H1 (cell line): ENCODE measurements at regions not wholly inside any gene's neighbourhood (a gene's known extent, or its start where the extent isn't known, plus 50 kb on each side); places are given as distances from the start of the nearest gene placed in this dataset.

ENCODE experiments used
- CTCF ChIA-PET: fragments of 300-600 bp; sonication (Branson Sonifier 250); formaldehyde crosslinking; loops from one replicate; lab custom pipeline; 2021; ENCODE audit not compliant: partially characterized antibody; lab: Charles Lee
- POLR2A ChIA-PET: fragments of 300-600 bp; sonication (Branson Sonifier 250); formaldehyde crosslinking; loops from one replicate; lab custom pipeline; 2021; ENCODE audit warnings: inconsistent platforms; ENCODE audit not compliant: partially characterized antibody; lab: Charles Lee
- DNase-seq, 2 experiments: peaks; one replicate each; pipeline versions ENCODE4 v3.0.0 to v3.0.0-alpha.2; 2010 to 2022; ENCODE audit warnings: low spot score in 2 of 2, low read depth in 1 of 2, mixed read lengths in 1 of 2
- FAIRE-seq: peaks from 2 replicates; lab custom pipeline; 2011; peaks lifted over from hg19 to GRCh38; lab: Jason Lieb, UNC
- H2AFZ ChIP-seq: 2 replicates; pipeline ENCODE4 v1.8.1; 2012; ENCODE audit warnings: low read length, inconsistent platforms
- H2AK5ac ChIP-seq: 2 replicates; pipeline ENCODE4 v1.6.1; 2013; ENCODE audit warnings: low read depth, low read length
- H2BK120ac ChIP-seq: replicated peaks from 2 replicates; pipeline ENCODE3; 2013; ENCODE audit warnings: low read depth, low read length, inconsistent platforms
- H2BK12ac ChIP-seq: 2 replicates; pipeline ENCODE4 v1.6.1; 2013; ENCODE audit warnings: low read depth, low read length
- H2BK15ac ChIP-seq: 2 replicates; pipeline ENCODE4 v1.6.1; 2013; ENCODE audit warnings: low read length
- H2BK20ac ChIP-seq: 2 replicates; pipeline ENCODE4 v1.6.1; 2013; ENCODE audit warnings: low read length
- H2BK5ac ChIP-seq: 2 replicates; pipeline ENCODE4 v1.6.1; 2013; ENCODE audit warnings: low read depth, low read length
- H3K14ac ChIP-seq: 2 replicates; pipeline ENCODE4 v1.6.1; 2013; ENCODE audit warnings: inconsistent platforms; ENCODE audit not compliant: insufficient read length
- H3K18ac ChIP-seq: 2 replicates; pipeline ENCODE4 v1.6.1; 2013; ENCODE audit warnings: low read length; ENCODE audit errors: extremely low read depth
- H3K23ac ChIP-seq: 2 replicates; pipeline ENCODE4 v1.6.1; 2013; ENCODE audit warnings: inconsistent platforms; ENCODE audit not compliant: insufficient read length
- H3K23me2 ChIP-seq: 2 replicates; pipeline ENCODE4 v1.6.1; 2013; ENCODE audit warnings: low read depth, low read length
- H3K27ac ChIP-seq: 2 replicates; pipeline ENCODE4 v1.6.1; 2011; ENCODE audit warnings: low read depth, low read length, inconsistent platforms
- H3K27me3 ChIP-seq, 4 experiments: replicated peaks in 1 of 4; 1 replicate in 1 of 4; 2 replicates in 3 of 4; pipeline versions ENCODE4 v1.6.1 to v1.8.1; 2011 to 2013; ENCODE audit warnings: low read length in 3 of 4, mild to moderate bottlenecking in 3 of 4, inconsistent platforms in 2 of 4, mixed read lengths in 2 of 4, moderate library complexity in 1 of 4; ENCODE audit not compliant: control insufficient read depth in 3 of 4, insufficient read depth in 3 of 4; ENCODE audit errors: extremely low read depth in 1 of 4
- H3K36me3 ChIP-seq, 4 experiments: 2 replicates each; pipeline versions ENCODE4 v1.6.1 to v1.8.1; 2011 to 2013; ENCODE audit warnings: mild to moderate bottlenecking in 4 of 4, low read length in 3 of 4, moderate library complexity in 2 of 4, control low read depth in 1 of 4, inconsistent platforms in 1 of 4; ENCODE audit not compliant: insufficient read depth in 4 of 4, control insufficient read depth in 2 of 4
- H3K4ac ChIP-seq: replicated peaks from 2 replicates; pipeline ENCODE3; 2013; ENCODE audit warnings: low read length, low read depth, mixed read lengths, inconsistent platforms; ENCODE audit not compliant: insufficient read length
- H3K4me1 ChIP-seq, 4 experiments: replicated peaks in 1 of 4; 1 replicate in 1 of 4; 2 replicates in 3 of 4; pipeline versions ENCODE4 v1.6.1 to v1.8.1; 2011 to 2013; ENCODE audit warnings: low read length in 3 of 4, inconsistent platforms in 2 of 4, mixed read lengths in 1 of 4; ENCODE audit not compliant: insufficient read depth in 4 of 4, control insufficient read depth in 3 of 4
- H3K4me2 ChIP-seq, 2 experiments: 2 replicates each; pipeline versions ENCODE4 v1.6.1 to v1.8.1; 2011 to 2013; ENCODE audit warnings: low read depth in 2 of 2, low read length in 2 of 2, control low read depth in 1 of 2, inconsistent platforms in 1 of 2, mild to moderate bottlenecking in 1 of 2; ENCODE audit not compliant: insufficient read depth in 1 of 2
- H3K4me3 ChIP-seq, 4 experiments: fragments of 200-600, 300-600 bp in 1 of 4; sonication (generic), shearing (Covaris generic), sonication (Bioruptor Twin) in 1 of 4; 2 replicates each; pipeline versions ENCODE4 v1.5.1 to v1.8.1; 2011 to 2016; ENCODE audit warnings: low read length in 4 of 4, low read depth in 3 of 4, control low read depth in 2 of 4, inconsistent platforms in 2 of 4, mild to moderate bottlenecking in 2 of 4, mixed read lengths in 1 of 4, moderate library complexity in 1 of 4; ENCODE audit not compliant: insufficient read depth in 2 of 4; ENCODE audit errors: extremely low read depth in 1 of 4
- H3K56ac ChIP-seq: replicated peaks from 2 replicates; pipeline ENCODE3; 2013; ENCODE audit warnings: low read depth, mild to moderate bottlenecking, mixed read lengths, low read length, inconsistent platforms; ENCODE audit not compliant: insufficient read length
- H3K79me1 ChIP-seq: 2 replicates; pipeline ENCODE4 v1.6.1; 2013; ENCODE audit warnings: low read depth, low read length, control low read depth
- H3K79me2 ChIP-seq, 2 experiments: 2 replicates each; pipeline versions ENCODE4 v1.6.1 to v1.8.1; 2012 to 2013; ENCODE audit warnings: low read length in 2 of 2, mild to moderate bottlenecking in 2 of 2, inconsistent platforms in 1 of 2; ENCODE audit not compliant: insufficient read depth in 2 of 2, control insufficient read depth in 1 of 2
- H3K9ac ChIP-seq, 4 experiments: replicated peaks in 1 of 4; 1 replicate in 1 of 4; 2 replicates in 3 of 4; pipeline versions ENCODE4 v1.6.1 to v1.8.1; 2011 to 2013; ENCODE audit warnings: low read depth in 3 of 4, low read length in 3 of 4, control low read depth in 2 of 4, mild to moderate bottlenecking in 2 of 4, moderate library complexity in 2 of 4, inconsistent platforms in 1 of 4; ENCODE audit errors: extremely low read depth in 1 of 4
- H3K9me3 ChIP-seq, 2 experiments: 2 replicates each; pipeline versions ENCODE4 v1.6.1 to v1.8.1; 2012 to 2013; ENCODE audit warnings: mild to moderate bottlenecking in 2 of 2, moderate library complexity in 2 of 2, control low read depth in 1 of 2, inconsistent platforms in 1 of 2, low read depth in 1 of 2, low read length in 1 of 2, mixed read lengths in 1 of 2; ENCODE audit not compliant: insufficient read depth in 2 of 2
- H4K20me1 ChIP-seq, 2 experiments: replicated peaks in 1 of 2; 2 replicates each; pipeline versions ENCODE3 to v1.8.1; 2011 to 2013; ENCODE audit warnings: inconsistent platforms in 2 of 2, low read length in 2 of 2, mild to moderate bottlenecking in 1 of 2; ENCODE audit not compliant: insufficient read depth in 2 of 2, control insufficient read depth in 1 of 2
- H4K5ac ChIP-seq: 2 replicates; pipeline ENCODE4 v1.6.1; 2013; ENCODE audit warnings: low read length, low read depth, mixed read lengths, inconsistent platforms; ENCODE audit not compliant: insufficient read length
- H4K8ac ChIP-seq: 2 replicates; pipeline ENCODE4 v1.8.0; 2013; ENCODE audit warnings: mild to moderate bottlenecking, moderate library complexity, low read length, inconsistent platforms; ENCODE audit not compliant: insufficient read depth; ENCODE audit errors: extremely low read depth
- H4K91ac ChIP-seq: replicated peaks from 2 replicates; pipeline ENCODE3; 2013; ENCODE audit warnings: low read length, mixed read lengths, inconsistent platforms; ENCODE audit not compliant: insufficient read length
- CTBP2 ChIP-seq: IDR thresholded peaks from 2 replicates; pipeline ENCODE4 v1.7.0; 2011; ENCODE audit warnings: borderline replicate concordance, mild to moderate bottlenecking, moderate library complexity, mixed read lengths, low read length; ENCODE audit not compliant: insufficient read depth, insufficient read length
- CTCF ChIP-seq, 3 experiments: IDR thresholded peaks; 1 replicate in 2 of 3; 2 replicates in 1 of 3; pipeline versions ENCODE4 v1.5.1 to v1.6.1; 2011; ENCODE audit warnings: low read length in 3 of 3, mild to moderate bottlenecking in 3 of 3, inconsistent platforms in 2 of 3, low read depth in 1 of 3, moderate library complexity in 1 of 3; ENCODE audit not compliant: insufficient read depth in 1 of 3; ENCODE audit errors: control extremely low read depth in 1 of 3
- EP300 ChIP-seq, 2 experiments: IDR thresholded peaks; 1 replicate in 1 of 2; 2 replicates in 1 of 2; pipeline ENCODE4 v1.6.1; 2011 to 2012; ENCODE audit warnings: low read depth in 2 of 2, low read length in 2 of 2, mild to moderate bottlenecking in 2 of 2, borderline replicate concordance in 1 of 2, inconsistent platforms in 1 of 2, moderate library complexity in 1 of 2
- FOSL1 ChIP-seq: IDR thresholded peaks from 2 replicates; pipeline ENCODE4 v1.6.1; 2011; ENCODE audit warnings: mild to moderate bottlenecking, low read depth, low read length, moderate library complexity; ENCODE audit not compliant: insufficient read depth
- GABPA ChIP-seq: IDR thresholded peaks from 2 replicates; pipeline ENCODE4 v1.6.1; 2011; ENCODE audit warnings: mild to moderate bottlenecking, low read length, moderate library complexity, borderline replicate concordance; ENCODE audit not compliant: insufficient read depth
- GTF2F1 ChIP-seq: IDR thresholded peaks from 2 replicates; pipeline ENCODE4 v1.6.1; 2012; ENCODE audit warnings: low read depth, low read length, improper control_type of control experiment, borderline replicate concordance
- JUND ChIP-seq: IDR thresholded peaks from 2 replicates; pipeline ENCODE4 v1.6.1; 2011; ENCODE audit warnings: mild to moderate bottlenecking, improper control_type of control experiment, low read length
- RAD21 ChIP-seq, 2 experiments: IDR thresholded peaks in 1 of 2; conservative IDR thresholded peaks in 1 of 2; 2 replicates each; pipeline ENCODE4 v1.6.1; 2011; ENCODE audit warnings: low read depth in 2 of 2, low read length in 2 of 2, improper control_type of control experiment in 1 of 2, inconsistent platforms in 1 of 2, mild to moderate bottlenecking in 1 of 2, moderate library complexity in 1 of 2
- RNF2 ChIP-seq: fragments of 200-900, 300-1000 bp; sonication (generic); IDR thresholded peaks from 2 replicates; pipeline ENCODE4 v1.7.1; 2016; ENCODE audit warnings: borderline replicate concordance, low read depth, mild to moderate bottlenecking, antibody characterized with exemption, low read length; ENCODE audit not compliant: poor library complexity, severe bottlenecking; ENCODE audit errors: missing control alignments
- SIRT6 ChIP-seq: IDR thresholded peaks from one replicate; pipeline ENCODE4 v1.7.1; 2012; ENCODE audit warnings: low read length, inconsistent platforms
- SP1 ChIP-seq: IDR thresholded peaks from 2 replicates; pipeline ENCODE4 v1.6.1; 2011; ENCODE audit warnings: low read depth, low read length
- WGBS, 2 experiments: shearing (Covaris generic) in 1 of 2; methylation state at CpG; one replicate each; pipeline versions ENCODE4 v1.1.6 to v1.1.7; 2013 to 2015; ENCODE audit warnings: low lambda C conversion rate in 2 of 2, mixed read lengths in 2 of 2, inconsistent platforms in 1 of 2, low coverage in 1 of 2, missing lambda C conversion rate in 1 of 2; ENCODE audit not compliant: insufficient replicate concordance in 2 of 2, insufficient coverage in 1 of 2, insufficient read length in 1 of 2; ENCODE audit errors: extremely low coverage in 1 of 2, missing lambda C conversion rate in 1 of 2; 5-methylcytosine and 5-hydroxymethylcytosine counted together

GRCh38 chr6:109918227-109918626, 59.9 kb upstream of the GPR6 start:
- Histone ChIP-seq H3K4me1 (no peaks in the 10 kb centered on the region), H3K4me3 (no peak overlapping the region), H2AK5ac (no peak overlapping the region), H3K23ac (no peak overlapping the region), H2BK12ac (no peak overlapping the region), H3K14ac (no peak overlapping the region), H3K4ac (no peak overlapping the region), H3K9me3 (no peaks in the 10 kb centered on the region), H2BK120ac (no peak overlapping the region), H3K23me2 (no peaks in the 10 kb centered on the region), H4K20me1 (no peaks in the 10 kb centered on the region), H3K79me1 (no peaks in the 10 kb centered on the region), H3K4me2 (no peak overlapping the region), H3K9ac (no peak overlapping the region), H2BK20ac (no peak overlapping the region), H3K27ac (no peak overlapping the region), H4K91ac (no peak overlapping the region), H2AFZ (no peak overlapping the region), H3K36me3 (no peaks in the 10 kb centered on the region), H4K8ac (no peak overlapping the region), H3K56ac (no peak overlapping the region), H3K27me3 (no peaks in the 10 kb centered on the region), H3K18ac (no peak overlapping the region), H2BK5ac (no peak overlapping the region), H4K5ac (no peak overlapping the region), H2BK15ac (no peak overlapping the region), H3K79me2 (no peaks in the 10 kb centered on the region)
- no peak for DNase-seq
- WGBS, 2 experiments = 90% methylated on average over 3 of the region's 3 CpGs; no CpG with 5 or more reads in 1 of the 2 experiments
- FAIRE-seq = no peak
- ChIA-PET POLR2A (no interaction called here), CTCF (interaction anchor here (2.1 to 3.0 kb wide), 2 partner anchors 16 to 122 kb away, joined by 5 to 11 read pairs; no protein-coding TSS in a partner anchor)
- TF ChIP-seq GABPA (no peak), RAD21 (IDR thresholded peaks at IDR 0.05 in 1 of 2, conservative IDR thresholded peaks at IDR 0.05 in 1 of 2; ENCODE audit: low read depth in 2 of 2, low read length in 2 of 2) (no peak), RNF2 (no peak), JUND (no peak), CTCF (IDR thresholded peaks at IDR 0.05; ENCODE audit: control extremely low read depth in 1 of 3, insufficient read depth in 1 of 3, low read depth in 1 of 3, low read length in 3 of 3) (no peak), CTBP2 (no peak), SIRT6 (no peak), SP1 (no peak), EP300 (IDR thresholded peaks at IDR 0.05; ENCODE audit: borderline replicate concordance in 1 of 2, low read depth in 2 of 2, low read length in 2 of 2) (no peak), FOSL1 (no peak), GTF2F1 (no peak)
